COLO829 (cell line): ENCODE measurements at regions not wholly inside any gene's neighbourhood (a gene's known extent, or its start where the extent isn't known, plus 50 kb on each side); places are given as distances from the start of the nearest gene placed in this dataset.

Experiments used
- DNase-seq: peaks from one replicate; pipeline ENCODE4 v3.0.0; 2012; ENCODE audit warnings: low spot score

GRCh38 chr6:27052731-27053082, 194.8 kb upstream of the PRSS16 start:
- no peak for DNase-seq

GRCh38 chr6:27053738-27054137, 193.8 kb upstream of the PRSS16 start:
- DNase-seq: no peak

GRCh38 chr6:27056615-27057014, 190.9 kb upstream of the PRSS16 start:
- DNase-seq: no peak

GRCh38 chr6:27059621-27060425, 187.7 kb upstream of the PRSS16 start:
- no peak for DNase-seq

- no peak for DNase-seq
These were observed 186.1 kb upstream of the PRSS16 start for GRCh38 chr6:27061235-27061993.

- no peak for DNase-seq
These were observed 184.7 kb upstream of the PRSS16 start for GRCh38 chr6:27062755-27063154.

GRCh38 chr6:27065183-27065582, 182.3 kb upstream of the PRSS16 start:
- DNase-seq: no peak

GRCh38 chr6:27066381-27066780, 181.1 kb upstream of the PRSS16 start:
- DNase-seq: no peak

GRCh38 chr6:27066802-27067201, 180.7 kb upstream of the PRSS16 start:
- peak; percentile 91 for DNase-seq

GRCh38 chr6:27073441-27073840, 174.1 kb upstream of the PRSS16 start:
- DNase-seq: no peak

GRCh38 chr6:27076116-27076515, 171.4 kb upstream of the PRSS16 start:
- no peak for DNase-seq

GRCh38 chr6:27078734-27079357, 168.7 kb upstream of the PRSS16 start:
- DNase-seq: peak; percentile 64

GRCh38 chr6:27081188-27081587, 166.3 kb upstream of the PRSS16 start:
- no peak for DNase-seq

- DNase-seq: no peak
These were observed 165.6 kb upstream of the PRSS16 start for GRCh38 chr6:27081931-27082330.

- no peak for DNase-seq
These were observed 159.4 kb upstream of the PRSS16 start for GRCh38 chr6:27088068-27088467.

GRCh38 chr6:27091661-27092315, 155.7 kb upstream of the PRSS16 start:
- peak; percentile 98 for DNase-seq

- peak; percentile 22 for DNase-seq
These were observed 155.2 kb upstream of the PRSS16 start for GRCh38 chr6:27092316-27092692.

GRCh38 chr6:27095914-27096313, 151.6 kb upstream of the PRSS16 start:
- no peak for DNase-seq

GRCh38 chr6:27096834-27097511, 150.5 kb upstream of the PRSS16 start:
- DNase-seq: peak; percentile 87

GRCh38 chr6:27098956-27099355, 148.5 kb upstream of the PRSS16 start:
- no peak for DNase-seq

- no peak for DNase-seq
These were observed 146.6 kb upstream of the PRSS16 start for GRCh38 chr6:27100921-27101320.

GRCh38 chr6:27101824-27102223, 145.7 kb upstream of the PRSS16 start:
- DNase-seq: no peak
